Mesenchymal stem cell (in vitro differentiated cells and primary cell): ENCODE measurements at regions not wholly inside any gene's neighbourhood (a gene's known extent, or its start where the extent isn't known, plus 50 kb on each side); places are given as distances from the start of the nearest gene placed in this dataset.

Source experiments
- DNase-seq: peaks from one replicate; pipeline ENCODE4 v3.0.0-alpha.2; 2013
- H2AFZ ChIP-seq: one replicate; pipeline ENCODE4 v1.6.1; 2013; ENCODE audit warnings: low read depth, mild to moderate bottlenecking, control low read depth, inconsistent platforms, low read length, moderate library complexity
- H2AK5ac ChIP-seq: 2 replicates; pipeline ENCODE4 v1.6.1; 2013; ENCODE audit warnings: low read length, moderate library complexity, mild to moderate bottlenecking, inconsistent platforms; ENCODE audit not compliant: severe bottlenecking
- H2BK120ac ChIP-seq: one replicate; pipeline ENCODE4 v1.6.1; 2013; ENCODE audit warnings: low read depth, mild to moderate bottlenecking, inconsistent platforms, low read length, moderate library complexity
- H2BK12ac ChIP-seq, 2 experiments: one replicate each; pipeline ENCODE4 v1.6.1; 2013; ENCODE audit warnings: inconsistent platforms in 2 of 2, low read length in 2 of 2, mild to moderate bottlenecking in 2 of 2, moderate library complexity in 2 of 2, control low read depth in 1 of 2
- H2BK15ac ChIP-seq: one replicate; pipeline ENCODE4 v1.6.1; 2013; ENCODE audit warnings: mild to moderate bottlenecking, low read depth, inconsistent platforms; ENCODE audit not compliant: poor library complexity, severe bottlenecking
- H2BK5ac ChIP-seq: 2 replicates; pipeline ENCODE4 v1.6.1; 2013; ENCODE audit warnings: low read depth, mild to moderate bottlenecking, low read length, control low read depth, inconsistent platforms; ENCODE audit not compliant: poor library complexity, severe bottlenecking
- H3K14ac ChIP-seq, 2 experiments: one replicate each; pipeline ENCODE4 v1.6.1; 2013; ENCODE audit warnings: inconsistent platforms in 2 of 2, low read length in 2 of 2, control low read depth in 1 of 2, mild to moderate bottlenecking in 1 of 2, moderate library complexity in 1 of 2
- H3K18ac ChIP-seq, 2 experiments: one replicate each; pipeline ENCODE4 v1.6.1; 2013; ENCODE audit warnings: inconsistent platforms in 2 of 2, low read length in 2 of 2, control low read depth in 1 of 2, low read depth in 1 of 2, mild to moderate bottlenecking in 1 of 2
- H3K23ac ChIP-seq, 2 experiments: one replicate each; pipeline ENCODE4 v1.6.1; 2013; ENCODE audit warnings: inconsistent platforms in 2 of 2, low read length in 2 of 2, mild to moderate bottlenecking in 2 of 2, moderate library complexity in 2 of 2, control low read depth in 1 of 2
- H3K27ac ChIP-seq: 2 replicates; pipeline ENCODE4 v1.5.1; 2013; ENCODE audit warnings: mild to moderate bottlenecking, moderate library complexity, low read length, control low read depth, inconsistent platforms; ENCODE audit not compliant: poor library complexity, severe bottlenecking
- H3K27me3 ChIP-seq, 2 experiments: 2 replicates each; pipeline versions ENCODE4 v1.6.1 to v1.7.0; 2013; ENCODE audit warnings: low read length in 2 of 2, mild to moderate bottlenecking in 2 of 2, moderate library complexity in 2 of 2, control low read depth in 1 of 2, inconsistent platforms in 1 of 2; ENCODE audit not compliant: control insufficient read depth in 1 of 2, insufficient read depth in 1 of 2
- H3K36me3 ChIP-seq, 2 experiments: 2 replicates each; pipeline versions ENCODE4 v1.6.1 to v1.7.0; 2013; ENCODE audit warnings: low read length in 2 of 2, control low read depth in 1 of 2, inconsistent platforms in 1 of 2, low read depth in 1 of 2, mild to moderate bottlenecking in 1 of 2; ENCODE audit not compliant: insufficient read depth in 2 of 2, control insufficient read depth in 1 of 2
- H3K4ac ChIP-seq, 2 experiments: one replicate each; pipeline ENCODE4 v1.6.1; 2013; ENCODE audit warnings: inconsistent platforms in 2 of 2, low read length in 2 of 2, mild to moderate bottlenecking in 2 of 2, moderate library complexity in 2 of 2, control low read depth in 1 of 2, low read depth in 1 of 2
- H3K4me1 ChIP-seq: 2 replicates; pipeline ENCODE4 v1.6.1; 2013; ENCODE audit warnings: low read depth, low read length, control low read depth; ENCODE audit not compliant: control insufficient read depth, insufficient read depth
- H3K4me2 ChIP-seq: 2 replicates; pipeline ENCODE4 v1.6.1; 2013; ENCODE audit warnings: low read length, mild to moderate bottlenecking, inconsistent platforms; ENCODE audit not compliant: poor library complexity, severe bottlenecking
- H3K4me3 ChIP-seq, 2 experiments: 2 replicates each; pipeline versions ENCODE4 v1.5.1 to v1.7.0; 2013; ENCODE audit warnings: low read length in 2 of 2, mild to moderate bottlenecking in 2 of 2, control low read depth in 1 of 2, low read depth in 1 of 2; ENCODE audit not compliant: insufficient read depth in 1 of 2
- H3K79me1 ChIP-seq: replicated peaks from 2 replicates; pipeline ENCODE4 v1.6.1; 2013; ENCODE audit warnings: mild to moderate bottlenecking, control low read depth, low read length, inconsistent platforms; ENCODE audit not compliant: poor library complexity, severe bottlenecking
- H3K9ac ChIP-seq: 2 replicates; pipeline ENCODE4 v1.7.0; 2013; ENCODE audit warnings: mild to moderate bottlenecking, low read length, moderate library complexity
- H3K9me3 ChIP-seq: 2 replicates; pipeline ENCODE4 v1.7.0; 2013; ENCODE audit warnings: mild to moderate bottlenecking, low read length; ENCODE audit not compliant: control insufficient read depth
- H4K8ac ChIP-seq: one replicate; pipeline ENCODE4 v1.6.1; 2013; ENCODE audit warnings: inconsistent platforms, mild to moderate bottlenecking, low read length, moderate library complexity
- H4K91ac ChIP-seq: one replicate; pipeline ENCODE4 v1.6.1; 2013; ENCODE audit warnings: mild to moderate bottlenecking, low read length, inconsistent platforms
- WGBS: methylation state at CpG from one replicate; pipeline ENCODE4 v1.1.7; 2013; ENCODE audit warnings: mixed read lengths; 5-methylcytosine and 5-hydroxymethylcytosine counted together

- no peaks in the 10 kb centered on the region for H3K9me3 ChIP-seq
- H3K79me1 ChIP-seq: no peaks in the 10 kb centered on the region
- no peak overlapping the region for H3K14ac ChIP-seq
- H2BK12ac ChIP-seq: no peak overlapping the region
- H3K36me3 ChIP-seq: no peaks in the 10 kb centered on the region
- no peak for DNase-seq
- no peak overlapping the region for H4K8ac ChIP-seq
- H2BK120ac ChIP-seq: no peak overlapping the region
- H3K18ac ChIP-seq: no peak overlapping the region
- H3K4ac ChIP-seq: no peak overlapping the region
- no peak overlapping the region for H3K4me2 ChIP-seq
- no peak overlapping the region for H3K23ac ChIP-seq
- no peaks in the 10 kb centered on the region for H3K27me3 ChIP-seq
- H2AFZ ChIP-seq: no peak overlapping the region
- H3K9ac ChIP-seq: no peak overlapping the region
- no peak overlapping the region for H2BK15ac ChIP-seq
- no peak overlapping the region for H3K4me3 ChIP-seq
- WGBS: 71% methylated on average over 2 of the region's 3 CpGs
- no peaks in the 10 kb centered on the region for H3K4me1 ChIP-seq
- H2BK5ac ChIP-seq: no peak overlapping the region
- no peak overlapping the region for H4K91ac ChIP-seq
- H2AK5ac ChIP-seq: no peak overlapping the region
- no peak overlapping the region for H3K27ac ChIP-seq
These were observed 287.0 kb upstream of the MAGEB18 start for GRCh38 chrX:25851141-25851540.

DNA sequence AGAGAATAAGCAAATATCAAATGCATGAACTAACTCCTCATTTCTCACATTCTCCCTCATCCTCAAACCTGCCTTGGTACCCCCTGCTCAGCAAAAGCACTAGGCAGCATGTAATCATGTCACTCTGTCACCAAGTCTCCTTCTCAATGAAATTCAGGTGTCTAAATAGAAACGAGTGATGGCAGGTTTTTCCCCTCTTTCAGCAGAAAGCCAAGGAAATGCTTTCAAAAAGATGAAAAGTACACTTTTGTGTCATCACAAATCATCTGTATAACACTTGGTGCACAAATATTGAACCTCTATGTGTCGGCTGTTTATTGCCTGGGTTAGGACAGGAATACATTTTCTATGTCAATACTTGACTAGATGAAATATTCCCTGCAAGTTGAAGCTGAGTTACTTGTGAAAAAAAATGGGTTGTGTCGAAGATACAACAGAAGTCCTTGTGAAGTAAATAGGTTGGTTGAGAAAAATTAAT is 285.1 kb upstream of the MAGEB18 start:
- H3K9me3 ChIP-seq: no peaks in the 10 kb centered on the region
- H4K8ac ChIP-seq: no peak overlapping the region
- H2AFZ ChIP-seq: no peak overlapping the region
- H3K36me3 ChIP-seq: no peaks in the 10 kb centered on the region
- no peak overlapping the region for H4K91ac ChIP-seq
- no peak overlapping the region for H2BK5ac ChIP-seq
- H3K23ac ChIP-seq: no peak overlapping the region
- H3K14ac ChIP-seq: no peak overlapping the region
- H3K4me3 ChIP-seq: no peak overlapping the region
- H3K27me3 ChIP-seq: no peaks in the 10 kb centered on the region
- H3K4me2 ChIP-seq: no peak overlapping the region
- H3K27ac ChIP-seq: no peak overlapping the region
- H3K79me1 ChIP-seq: no peaks in the 10 kb centered on the region
- no peak overlapping the region for H2BK15ac ChIP-seq
- no peak overlapping the region for H2AK5ac ChIP-seq
- no peak for DNase-seq
- no peak overlapping the region for H2BK120ac ChIP-seq
- H2BK12ac ChIP-seq: no peak overlapping the region
- H3K9ac ChIP-seq: no peak overlapping the region
- H3K18ac ChIP-seq: no peak overlapping the region
- WGBS: 29% methylated on average over 1 of the region's 3 CpGs
- H3K4me1 ChIP-seq: no peaks in the 10 kb centered on the region
- H3K4ac ChIP-seq: no peak overlapping the region

- no peak overlapping the region for H2BK12ac ChIP-seq
- H3K23ac ChIP-seq: no peak overlapping the region
- H3K9me3 ChIP-seq: no peaks in the 10 kb centered on the region
- H3K27ac ChIP-seq: no peak overlapping the region
- no peaks in the 10 kb centered on the region for H3K27me3 ChIP-seq
- H4K8ac ChIP-seq: no peak overlapping the region
- no peaks in the 10 kb centered on the region for H3K4me1 ChIP-seq
- no peak overlapping the region for H3K4ac ChIP-seq
- no CpG with 5 or more reads among the region's 3 CpGs for WGBS
- H3K79me1 ChIP-seq: no peaks in the 10 kb centered on the region
- no peak overlapping the region for H2BK15ac ChIP-seq
- H3K14ac ChIP-seq: no peak overlapping the region
- DNase-seq: no peak
- no peak overlapping the region for H2BK5ac ChIP-seq
- no peak overlapping the region for H3K4me3 ChIP-seq
- H3K4me2 ChIP-seq: no peak overlapping the region
- H3K36me3 ChIP-seq: no peaks in the 10 kb centered on the region
- H2BK120ac ChIP-seq: no peak overlapping the region
- no peak overlapping the region for H4K91ac ChIP-seq
- H3K18ac ChIP-seq: no peak overlapping the region
- no peak overlapping the region for H2AFZ ChIP-seq
- no peak overlapping the region for H2AK5ac ChIP-seq
- H3K9ac ChIP-seq: no peak overlapping the region
These were observed 279.8 kb upstream of the MAGEB18 start for GRCh38 chrX:25858273-25858880.

GRCh38 chrX:25860322-25860721 is 277.8 kb upstream of the MAGEB18 start:
- Histone ChIP-seq H2AFZ (no peak overlapping the region), H3K4me1 (no peaks in the 10 kb centered on the region), H3K4me3 (no peak overlapping the region)

More at GRCh38 chrX:25860322-25860721, 277.8 kb upstream of the MAGEB18 start:
- no peak overlapping the region for H2BK12ac ChIP-seq
- no peak overlapping the region for H3K23ac ChIP-seq
- no peaks in the 10 kb centered on the region for H3K27me3 ChIP-seq
- WGBS: 77% methylated on average over 3 of the region's 3 CpGs
- no peaks in the 10 kb centered on the region for H3K79me1 ChIP-seq
- no peak overlapping the region for H3K27ac ChIP-seq
- no peaks in the 10 kb centered on the region for H3K9me3 ChIP-seq
- H4K91ac ChIP-seq: no peak overlapping the region
- no peak overlapping the region for H4K8ac ChIP-seq
- H3K18ac ChIP-seq: no peak overlapping the region
- no peak overlapping the region for H2AK5ac ChIP-seq
- no peak overlapping the region for H3K4ac ChIP-seq
- H3K36me3 ChIP-seq: no peaks in the 10 kb centered on the region
- no peak overlapping the region for H2BK15ac ChIP-seq
- no peak overlapping the region for H2BK5ac ChIP-seq
- H2BK120ac ChIP-seq: no peak overlapping the region
- no peak overlapping the region for H3K9ac ChIP-seq
- no peak for DNase-seq
- H3K14ac ChIP-seq: no peak overlapping the region
- H3K4me2 ChIP-seq: no peak overlapping the region
